DND-41 (cell line): ENCODE measurements at regions not wholly inside any gene's neighbourhood (a gene's known extent, or its start where the extent isn't known, plus 50 kb on each side); places are given as distances from the start of the nearest gene placed in this dataset.

Experiments
- ATAC-seq: fragments of 200-7000 bp; cut with Tn5 transposase; 3 replicates; pipeline ENCODE4 v1.9.1; 2021; ENCODE audit warnings: low read depth; ENCODE audit not compliant: insufficient read depth
- DNase-seq: peaks from one replicate; pipeline ENCODE4 v3.0.0-alpha.2; 2020
- H2AFZ ChIP-seq: 2 replicates; pipeline ENCODE4 v1.6.0; 2012; ENCODE audit warnings: low read depth, low read length
- H3K27ac ChIP-seq: 2 replicates; pipeline ENCODE4 v1.5.1; 2012; ENCODE audit warnings: low read length, inconsistent platforms
- H3K27me3 ChIP-seq: fragments of 200-600 bp; sonication (generic); 2 replicates; pipeline ENCODE4 v1.6.0; 2012; ENCODE audit warnings: low read length, mild to moderate bottlenecking, inconsistent platforms; ENCODE audit not compliant: insufficient read depth, poor library complexity
- H3K36me3 ChIP-seq: 2 replicates; pipeline ENCODE4 v1.5.1; 2012; ENCODE audit warnings: low read length, inconsistent platforms; ENCODE audit not compliant: insufficient read depth
- H3K4me1 ChIP-seq: 2 replicates; pipeline ENCODE4 v1.5.1; 2012; ENCODE audit warnings: mild to moderate bottlenecking, low read length; ENCODE audit not compliant: insufficient read depth
- H3K4me2 ChIP-seq: 2 replicates; pipeline ENCODE4 v1.6.0; 2012; ENCODE audit warnings: mild to moderate bottlenecking, moderate library complexity, low read length, inconsistent platforms; ENCODE audit not compliant: insufficient read depth
- H3K4me3 ChIP-seq, 2 experiments: fragments of 200-600 bp in 1 of 2; shearing (Covaris generic) in 1 of 2; 2 replicates each; pipeline ENCODE4 v1.5.1; 2012 to 2016; ENCODE audit warnings: inconsistent platforms in 2 of 2, low read length in 2 of 2, mild to moderate bottlenecking in 2 of 2, low read depth in 1 of 2, moderate library complexity in 1 of 2
- H3K79me2 ChIP-seq: 2 replicates; pipeline ENCODE4 v1.6.0; 2012; ENCODE audit warnings: low read length, inconsistent platforms; ENCODE audit not compliant: insufficient read depth
- H3K9ac ChIP-seq: 2 replicates; pipeline ENCODE4 v1.6.0; 2012; ENCODE audit warnings: low read depth, mild to moderate bottlenecking, inconsistent platforms, low read length, moderate library complexity
- H3K9me3 ChIP-seq: 2 replicates; pipeline ENCODE4 v1.5.1; 2012; ENCODE audit warnings: low read length, moderate library complexity, mild to moderate bottlenecking, inconsistent platforms; ENCODE audit not compliant: insufficient read depth, severe bottlenecking
- H4K20me1 ChIP-seq: 2 replicates; pipeline ENCODE4 v1.6.0; 2012; ENCODE audit warnings: low read length; ENCODE audit not compliant: insufficient read depth
- EZH2 ChIP-seq: IDR thresholded peaks from 3 replicates; pipeline ENCODE4 v1.6.1; 2012; ENCODE audit warnings: borderline replicate concordance, low read depth, mild to moderate bottlenecking, moderate library complexity, low read length, inconsistent platforms; ENCODE audit not compliant: severe bottlenecking
- TF ChIP-seq, protein P1 (sequence below): IDR thresholded peaks from 2 replicates; pipeline ENCODE4 v1.5.1; 2012; ENCODE audit warnings: borderline replicate concordance, low read length, moderate library complexity, mild to moderate bottlenecking; ENCODE audit not compliant: poor library complexity, severe bottlenecking; ENCODE audit errors: extremely low read depth

DNA sequence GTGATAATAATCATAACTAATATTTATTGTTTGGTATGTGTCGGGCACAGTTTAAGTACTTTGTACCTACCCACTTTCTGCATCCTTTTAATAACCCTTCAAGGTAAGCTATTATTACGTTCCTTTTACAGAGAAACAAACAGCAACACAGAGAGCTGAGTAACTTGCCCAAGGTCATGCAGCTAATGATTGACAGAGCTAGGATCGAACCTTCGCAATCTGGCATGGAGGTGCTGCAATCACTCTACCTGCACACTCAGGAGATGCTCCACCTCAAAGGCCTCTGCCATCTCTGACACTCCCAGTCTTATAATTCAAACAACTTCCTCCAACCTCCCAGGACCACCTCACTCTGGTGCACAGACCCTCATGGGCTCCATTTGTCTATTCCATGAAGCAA is 137.2 kb downstream of the DMRTA2 start:
- Histone ChIP-seq H3K36me3 (no peaks in the 10 kb centered on the region), H3K27ac (no peak overlapping the region), H3K9ac (no peak overlapping the region), H3K79me2 (no peaks in the 10 kb centered on the region), H3K27me3 (no peaks in the 10 kb centered on the region), H3K4me1 (no peaks in the 10 kb centered on the region), H3K9me3 (no peaks in the 10 kb centered on the region), H4K20me1 (no peaks in the 10 kb centered on the region; the same call in 1 of the 2 replicates), H2AFZ (no peak overlapping the region), H3K4me3 (no peak overlapping the region), H3K4me2 (no peak overlapping the region)
- DNase-seq = no peak
- TF ChIP-seq EZH2 = no peak
- TF ChIP-seq, protein P1, sequence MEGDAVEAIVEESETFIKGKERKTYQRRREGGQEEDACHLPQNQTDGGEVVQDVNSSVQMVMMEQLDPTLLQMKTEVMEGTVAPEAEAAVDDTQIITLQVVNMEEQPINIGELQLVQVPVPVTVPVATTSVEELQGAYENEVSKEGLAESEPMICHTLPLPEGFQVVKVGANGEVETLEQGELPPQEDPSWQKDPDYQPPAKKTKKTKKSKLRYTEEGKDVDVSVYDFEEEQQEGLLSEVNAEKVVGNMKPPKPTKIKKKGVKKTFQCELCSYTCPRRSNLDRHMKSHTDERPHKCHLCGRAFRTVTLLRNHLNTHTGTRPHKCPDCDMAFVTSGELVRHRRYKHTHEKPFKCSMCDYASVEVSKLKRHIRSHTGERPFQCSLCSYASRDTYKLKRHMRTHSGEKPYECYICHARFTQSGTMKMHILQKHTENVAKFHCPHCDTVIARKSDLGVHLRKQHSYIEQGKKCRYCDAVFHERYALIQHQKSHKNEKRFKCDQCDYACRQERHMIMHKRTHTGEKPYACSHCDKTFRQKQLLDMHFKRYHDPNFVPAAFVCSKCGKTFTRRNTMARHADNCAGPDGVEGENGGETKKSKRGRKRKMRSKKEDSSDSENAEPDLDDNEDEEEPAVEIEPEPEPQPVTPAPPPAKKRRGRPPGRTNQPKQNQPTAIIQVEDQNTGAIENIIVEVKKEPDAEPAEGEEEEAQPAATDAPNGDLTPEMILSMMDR = no peak
- no peak for ATAC-seq

DNA sequence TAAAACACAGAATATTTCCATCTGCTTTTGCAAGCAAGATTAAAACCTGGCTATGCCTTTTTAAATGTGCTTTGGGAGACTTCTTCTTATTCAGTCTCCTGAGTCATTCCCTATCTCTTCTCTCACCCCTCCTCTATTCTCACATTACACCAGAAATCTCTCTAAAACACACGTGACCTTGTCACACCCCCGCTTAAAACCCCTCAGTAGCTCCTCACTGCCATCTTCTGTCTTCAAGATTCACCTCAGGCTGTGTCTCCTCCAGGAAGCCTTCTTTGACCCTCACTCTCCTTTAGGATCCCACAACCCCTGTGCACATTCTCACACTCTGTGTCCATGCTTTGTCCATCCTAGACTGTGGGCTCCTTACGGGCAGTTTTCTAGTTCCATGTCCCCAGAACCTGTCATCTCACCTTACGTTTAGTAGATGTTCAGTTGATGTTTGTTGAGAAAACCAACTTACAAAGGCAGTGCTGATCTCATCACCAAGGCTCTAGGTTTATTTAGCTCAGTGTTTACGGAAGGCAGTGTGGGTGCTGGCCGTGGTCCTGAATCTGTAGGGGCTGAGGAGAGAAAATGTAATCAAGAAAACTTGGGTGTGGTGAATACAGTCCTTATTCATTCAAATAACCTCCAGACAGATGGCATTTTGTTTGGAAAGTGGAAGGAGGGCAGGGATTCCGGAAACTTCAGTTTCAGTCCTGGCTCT is 143.5 kb downstream of the DMRTA2 start:
- TF ChIP-seq, protein P1 = no peak
- TF ChIP-seq EZH2 = no peak
- no peak overlapping the region for H3K4me3 ChIP-seq
- peak; percentile 56; the same call in 2 of the 3 replicates for ATAC-seq

DNA sequence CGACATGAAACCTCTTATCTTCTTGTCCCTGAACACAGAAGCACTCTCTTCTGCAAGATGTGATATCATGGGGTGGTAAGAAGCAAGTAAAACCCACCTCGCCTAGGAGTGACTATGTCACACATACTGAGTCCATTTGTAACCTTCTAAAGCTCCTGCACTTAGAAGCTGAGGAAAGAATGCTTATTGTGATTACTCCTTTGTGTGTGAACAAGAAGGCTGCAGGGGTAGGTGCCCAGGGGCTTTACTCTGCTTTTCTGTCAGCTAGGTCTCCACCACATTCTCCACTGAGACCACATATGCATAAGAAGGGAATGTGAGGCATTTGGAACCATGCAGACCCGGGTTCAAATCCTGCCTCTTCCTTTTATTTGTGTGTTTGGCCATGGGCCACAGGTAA is 144.3 kb downstream of the DMRTA2 start:
- H3K27ac ChIP-seq = no peak overlapping the region
- no peak overlapping the region for H3K4me2 ChIP-seq
- ATAC-seq (no peak), DNase-seq (no peak)
- no peaks in the 10 kb centered on the region for H3K36me3 ChIP-seq
- H2AFZ ChIP-seq = no peak overlapping the region
- H3K9ac ChIP-seq = no peak overlapping the region
- no peak overlapping the region for H3K4me3 ChIP-seq
- no peak for TF ChIP-seq EZH2
- TF ChIP-seq, protein P1 = no peak
- H3K4me1 ChIP-seq = no peaks in the 10 kb centered on the region
- H3K9me3 ChIP-seq = no peaks in the 10 kb centered on the region
- H3K79me2 ChIP-seq = no peaks in the 10 kb centered on the region
- peaks cover 4% of the 10 kb centered on the region; the same call in 1 of the 2 replicates for H4K20me1 ChIP-seq
- no peaks in the 10 kb centered on the region for H3K27me3 ChIP-seq

More for the DNA sequence above, 143.5 kb downstream of the DMRTA2 start:
- Histone ChIP-seq H3K4me1 (no peaks in the 10 kb centered on the region), H3K36me3 (no peaks in the 10 kb centered on the region), H3K27ac (no peak overlapping the region), H3K9ac (no peak overlapping the region), H3K27me3 (no peaks in the 10 kb centered on the region), H3K9me3 (no peaks in the 10 kb centered on the region), H2AFZ (no peak overlapping the region), H4K20me1 (peaks cover 4% of the 10 kb centered on the region; the same call in 1 of the 2 replicates), H3K4me2 (no peak overlapping the region), H3K79me2 (no peaks in the 10 kb centered on the region)
- DNase-seq = peak; percentile 58
